NCI-H1048 (cell line): ENCODE measurements at regions not wholly inside any gene's neighbourhood (a gene's known extent, or its start where the extent isn't known, plus 50 kb on each side); places are given as distances from the start of the nearest gene placed in this dataset.

ENCODE experiments used
- DNase-seq: peaks from one replicate; lab custom pipeline; 2025; lab: John Stamatoyannopoulos, UW

DNA sequence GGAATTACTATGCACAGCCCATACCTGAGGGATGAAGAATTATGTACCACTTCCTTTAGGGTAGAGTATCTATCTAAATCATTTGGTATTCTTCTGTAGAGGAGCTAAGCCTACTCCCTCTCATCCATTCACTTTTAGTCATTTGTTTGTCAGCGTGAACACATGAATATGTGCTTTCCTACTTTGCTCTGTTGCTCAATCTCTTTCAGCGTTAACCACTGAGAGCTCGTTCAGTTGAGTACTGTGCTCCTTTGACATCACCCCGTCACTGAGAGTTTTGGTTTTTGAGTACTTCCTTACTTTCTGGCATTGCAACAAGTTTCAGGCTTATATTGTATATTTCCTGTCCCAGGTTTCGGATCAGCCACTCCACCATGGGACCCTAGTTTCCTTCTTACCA, 700.6 kb downstream of the NLGN4X start:
- DNase-seq = no peak

DNA sequence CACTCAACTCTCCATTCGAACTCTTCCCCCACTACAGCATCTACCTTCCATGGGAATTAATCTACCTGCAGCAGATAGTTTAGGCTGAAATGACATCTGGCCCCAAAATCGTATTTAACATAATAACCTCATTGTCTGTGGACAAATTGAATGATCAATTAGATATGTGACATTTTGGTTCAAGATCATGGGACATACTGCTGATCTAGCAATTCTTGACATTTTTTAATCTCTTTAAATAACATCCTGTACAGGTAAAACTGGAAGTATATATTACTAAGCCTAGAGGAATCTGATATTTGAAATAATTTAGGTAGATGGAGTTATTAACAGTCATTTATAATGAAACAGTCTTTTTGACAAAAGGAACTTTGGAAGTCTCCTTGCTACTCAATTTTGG, 702.5 kb downstream of the NLGN4X start:
- no peak for DNase-seq

DNA sequence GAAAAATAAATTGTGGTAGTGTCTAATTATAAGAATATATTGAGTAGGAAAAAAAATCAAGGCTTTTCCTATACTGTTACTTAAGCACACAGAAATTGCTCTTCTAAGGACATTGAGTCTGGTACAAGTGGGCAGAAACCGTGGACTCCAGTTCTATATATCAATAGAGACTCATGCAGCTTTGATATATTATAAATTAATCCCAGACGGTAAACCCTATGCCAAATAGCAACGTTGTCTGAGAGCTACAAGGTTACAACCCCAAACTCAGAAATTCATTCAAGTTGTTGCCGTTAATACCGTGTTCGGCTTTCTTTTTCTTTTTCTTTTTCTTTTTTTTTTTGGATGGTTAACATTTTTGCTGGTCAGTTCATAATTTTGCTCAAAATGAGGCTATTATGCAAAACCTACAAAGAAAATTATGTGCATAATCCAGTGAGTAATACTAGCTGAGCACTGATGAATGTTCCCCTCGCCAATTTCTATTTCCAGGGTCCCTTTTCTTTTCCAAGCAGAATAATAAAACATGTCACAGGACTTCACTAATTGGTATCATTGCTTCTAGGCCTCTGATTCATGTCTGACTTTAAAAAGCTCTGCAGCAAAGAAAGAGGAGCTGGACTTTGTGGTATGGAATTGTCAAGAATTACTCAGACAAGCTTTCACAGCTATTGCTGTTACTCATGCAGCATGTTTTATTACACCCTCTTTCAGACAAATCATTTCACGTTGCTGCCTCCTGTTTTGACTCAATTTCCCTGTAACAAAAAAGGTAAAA, 737.7 kb downstream of the NLGN4X start:
- no peak for DNase-seq

DNA sequence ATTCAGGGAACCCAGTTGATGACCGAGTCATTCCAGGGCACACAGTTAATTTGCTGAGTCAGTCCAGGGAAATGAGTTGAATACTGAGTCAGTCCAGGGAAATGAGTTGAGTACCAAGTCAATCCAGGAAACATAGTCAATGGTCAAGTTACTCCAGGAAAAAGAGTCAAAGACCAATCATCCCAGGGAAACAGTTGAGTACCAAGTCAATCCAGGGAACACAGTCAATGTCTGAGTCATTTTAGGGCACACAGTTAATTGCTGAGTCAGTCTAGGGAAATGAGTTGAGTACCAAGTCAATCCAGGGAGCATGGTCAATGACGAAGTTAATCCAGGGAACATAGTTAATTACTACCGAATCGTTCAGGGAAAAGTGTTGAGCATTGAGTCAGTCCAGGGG, 754.4 kb downstream of the NLGN4X start:
- DNase-seq = no peak

DNA sequence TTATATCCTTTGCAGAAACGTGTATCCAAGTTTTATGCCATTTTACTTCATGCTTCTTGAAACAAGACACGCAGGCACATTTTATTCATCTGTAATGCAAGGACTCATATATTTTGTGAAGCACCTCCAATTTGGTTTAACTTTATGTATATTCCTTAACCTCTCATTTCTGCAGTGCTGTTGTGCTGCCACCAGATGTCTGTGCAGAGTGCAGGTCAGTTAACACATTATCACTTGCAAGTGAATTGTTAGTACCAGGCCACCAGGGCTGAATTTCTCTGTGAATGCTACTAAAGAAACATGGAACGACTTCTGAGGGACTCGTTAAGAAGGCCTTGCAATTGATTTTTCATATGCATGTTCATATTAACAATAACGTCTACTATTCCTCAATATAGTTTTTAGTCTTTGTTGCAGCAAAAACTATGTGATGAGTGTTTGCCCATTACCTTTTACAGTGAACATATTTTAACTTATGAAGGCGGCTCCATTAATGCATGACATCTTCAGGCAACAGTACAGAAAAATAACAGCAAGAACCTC, 770.3 kb downstream of the NLGN4X start:
- DNase-seq = no peak

DNA sequence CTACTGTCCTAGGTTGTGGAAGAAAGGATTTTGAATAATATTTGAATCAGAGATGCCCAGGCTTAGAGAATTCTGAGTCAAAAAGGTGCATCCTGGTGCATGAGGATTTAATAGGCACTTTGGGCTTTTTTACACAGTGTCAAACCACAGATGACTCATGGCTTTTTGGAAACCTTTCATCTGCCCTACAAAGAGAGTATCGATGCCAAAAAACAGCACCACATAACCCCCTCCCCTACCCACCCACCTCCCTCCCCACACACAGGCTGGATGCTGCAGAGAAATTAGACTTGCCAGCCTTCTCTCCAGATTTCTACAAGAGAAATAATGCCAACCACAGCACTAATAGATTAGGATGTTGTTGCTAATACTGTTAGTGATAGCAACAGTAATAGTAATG, 779.3 kb downstream of the NLGN4X start:
- no peak for DNase-seq

DNA sequence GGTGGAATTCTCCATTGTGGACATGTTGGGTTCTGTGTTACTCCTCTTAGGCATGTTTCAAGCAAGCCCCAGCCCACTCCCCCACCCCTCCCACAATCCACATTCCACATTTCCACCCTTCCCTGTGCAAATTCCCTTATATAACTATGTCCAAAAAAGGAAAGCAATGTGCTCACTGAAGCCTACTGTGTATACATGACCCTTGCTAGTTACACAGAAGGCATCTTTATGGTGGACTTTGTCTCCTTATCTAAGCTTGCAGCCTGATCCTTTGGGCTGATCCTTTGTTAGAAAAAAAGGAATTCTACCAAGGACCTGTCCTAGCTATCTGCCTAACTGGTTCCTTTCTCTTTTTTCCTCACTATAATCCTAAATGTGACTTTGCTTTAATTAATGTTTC, 796.8 kb downstream of the NLGN4X start:
- no peak for DNase-seq

DNA sequence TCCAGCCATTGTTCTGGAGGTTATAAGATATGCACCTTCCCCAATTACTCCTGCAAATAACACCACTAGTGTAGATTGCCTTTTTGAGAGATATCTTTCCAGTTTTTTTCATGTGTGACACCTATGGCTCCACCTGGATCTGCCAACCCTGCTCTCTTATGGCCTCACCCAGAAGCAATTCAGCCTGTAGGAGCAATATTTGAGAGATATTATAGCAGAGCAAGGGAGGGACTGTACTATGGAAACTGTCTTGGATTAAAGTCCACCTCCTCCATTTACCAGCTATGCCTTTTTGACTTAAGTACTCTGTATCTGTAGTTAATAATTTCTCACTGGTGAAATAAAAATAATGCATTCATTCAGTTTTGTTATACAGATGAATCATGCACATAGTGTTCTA, 803.5 kb downstream of the NLGN4X start:
- no peak for DNase-seq

DNA sequence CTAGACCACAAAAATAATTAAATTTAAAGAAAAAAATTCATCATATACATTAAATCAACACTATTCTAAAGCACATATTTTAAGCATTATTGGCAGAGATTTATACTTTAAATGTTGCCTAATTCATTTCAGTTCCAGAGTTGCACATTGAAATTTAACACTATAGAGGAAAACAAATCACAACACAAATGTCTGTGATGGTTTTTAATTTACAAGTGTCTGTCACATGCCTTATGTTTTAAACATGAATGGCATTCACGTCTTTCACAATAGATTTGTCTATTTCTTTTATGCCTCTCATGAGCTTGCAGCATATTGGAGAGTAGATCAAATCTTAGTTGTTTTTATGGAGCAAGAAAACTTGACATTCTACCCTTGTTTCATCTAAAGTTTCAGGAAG, 811.3 kb downstream of the NLGN4X start:
- DNase-seq = no peak

DNA sequence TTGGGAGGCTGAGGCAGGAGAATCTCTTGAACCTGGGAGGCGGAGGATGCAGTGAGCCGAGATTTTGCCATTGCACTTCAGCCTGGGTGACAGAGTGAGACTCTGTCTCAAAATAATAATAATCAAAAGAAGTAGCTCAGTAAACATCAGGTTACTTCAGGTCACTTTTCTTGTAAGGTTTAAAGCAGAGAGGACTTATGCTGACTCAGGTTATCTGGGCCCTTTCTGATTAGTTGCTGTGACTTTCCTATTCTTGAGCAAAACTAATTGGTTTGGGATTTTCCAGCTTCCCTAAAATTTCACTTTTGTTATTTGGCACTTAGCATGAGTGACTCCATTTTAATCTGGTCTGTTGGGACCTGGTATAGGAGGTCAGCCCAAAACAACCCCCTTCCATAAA, 812.9 kb downstream of the NLGN4X start:
- no peak for DNase-seq

GRCh38 chrX:5409106-5409505, 819.6 kb downstream of the NLGN4X start:
- no peak for DNase-seq

- no peak for DNase-seq
Measured at GRCh38 chrX:5402461-5402860, 826.2 kb downstream of the NLGN4X start.

GRCh38 chrX:5399403-5399802, 829.3 kb downstream of the NLGN4X start:
- DNase-seq = no peak

GRCh38 chrX:5397409-5397808, 831.3 kb downstream of the NLGN4X start:
- DNase-seq = no peak

- no peak for DNase-seq
Measured at GRCh38 chrX:5390376-5390775, 838.3 kb downstream of the NLGN4X start.

GRCh38 chrX:5388087-5388486, 840.6 kb downstream of the NLGN4X start:
- no peak for DNase-seq

DNA sequence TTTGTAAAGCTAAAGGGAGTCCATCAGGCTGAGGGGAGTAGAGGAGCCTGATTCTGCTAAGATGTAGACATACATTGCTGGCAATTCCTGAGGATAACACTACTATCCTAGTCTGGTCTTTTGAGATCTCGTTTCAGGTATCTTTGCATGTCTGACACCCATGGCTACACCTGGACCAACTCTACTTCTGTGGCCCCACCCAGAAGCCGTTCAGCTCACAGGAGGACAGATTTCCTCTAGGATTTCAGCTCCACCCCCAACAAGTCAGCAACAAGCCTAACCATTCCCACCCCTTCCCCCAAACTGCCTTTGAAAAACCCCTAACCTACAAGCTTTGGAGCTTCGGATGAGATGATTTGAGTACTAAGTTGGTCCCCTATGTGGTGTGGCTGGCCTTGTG, 848.2 kb downstream of the NLGN4X start:
- DNase-seq = no peak

GRCh38 chrX:5341902-5342301, 886.8 kb downstream of the NLGN4X start:
- no peak for DNase-seq

- no peak for DNase-seq
Measured at GRCh38 chrX:5337160-5337559, 891.5 kb downstream of the NLGN4X start.

DNA sequence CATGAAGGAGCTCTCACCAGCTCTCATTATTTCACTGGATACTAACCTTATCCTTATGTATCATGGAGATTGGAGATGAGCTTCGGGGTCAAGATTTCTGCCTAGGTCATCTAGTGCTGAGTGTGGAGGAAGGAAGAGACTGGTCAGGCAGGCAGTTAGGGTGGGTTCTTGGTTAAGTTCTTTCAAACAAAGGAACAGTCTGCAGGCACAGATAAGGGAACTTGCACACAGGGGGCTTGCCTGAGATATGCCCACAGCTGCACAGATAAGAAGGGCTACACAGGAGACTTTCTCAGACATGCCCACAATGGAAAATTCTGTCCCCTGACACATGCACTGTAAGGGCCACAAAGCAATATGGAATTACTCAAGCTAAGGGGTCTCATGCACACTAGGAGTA, 904.1 kb downstream of the NLGN4X start:
- DNase-seq = no peak

GRCh38 chrX:5314148-5314547, 914.5 kb downstream of the NLGN4X start:
- DNase-seq = no peak

- no peak for DNase-seq
Measured at GRCh38 chrX:5307416-5307815, 921.3 kb downstream of the NLGN4X start.

DNA sequence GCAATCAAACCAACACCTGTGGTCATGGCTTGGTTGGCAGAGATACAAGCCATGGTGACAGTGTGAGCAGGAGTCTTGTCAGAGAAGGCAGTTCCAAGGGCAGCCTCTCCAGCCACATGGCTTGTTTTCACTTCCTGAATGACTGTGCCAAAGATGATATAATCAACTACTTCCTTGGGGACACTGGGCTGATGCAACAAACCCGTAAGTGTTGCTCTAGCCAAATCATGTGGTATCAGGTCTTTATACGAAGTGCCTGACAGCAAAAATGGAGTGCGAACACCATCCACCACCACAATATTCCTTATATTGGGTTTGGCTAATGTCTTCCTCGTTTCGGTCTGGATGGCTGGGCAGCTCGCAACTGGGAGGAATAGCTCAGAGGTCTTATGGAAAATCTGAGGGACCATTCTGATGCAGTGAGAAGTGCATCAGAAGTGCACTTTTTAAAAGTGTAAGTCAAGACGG, 922.0 kb downstream of the NLGN4X start:
- no peak for DNase-seq

DNA sequence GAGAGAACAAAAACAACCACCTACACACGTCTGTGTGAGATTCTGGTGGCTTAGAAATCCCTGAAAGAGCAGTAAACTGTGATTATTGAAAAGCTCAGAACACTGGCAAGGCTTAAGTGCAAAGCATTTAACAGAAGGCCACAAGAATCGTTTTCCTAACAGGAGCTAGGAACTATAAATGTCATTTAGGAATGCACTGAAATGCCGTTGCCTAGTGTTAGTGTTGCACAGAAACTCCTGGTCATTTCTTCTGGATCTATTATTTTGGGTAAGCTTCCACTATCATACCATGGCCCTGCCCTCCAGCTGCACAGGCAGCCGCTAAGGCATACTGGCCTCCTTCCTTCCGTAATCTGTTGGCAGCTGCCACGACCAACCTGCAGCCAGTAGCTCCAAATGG, 923.2 kb downstream of the NLGN4X start:
- no peak for DNase-seq
